ENCODE measurements at regions not wholly inside any gene's neighbourhood (a gene's known extent, or its start where the extent isn't known, plus 50 kb on each side); places are given as distances from the start of the nearest gene placed in this dataset.
"Not testable (repeated sequence)": the region's sequence is repeated elsewhere in the genome, so short reads cannot be mapped to it uniquely, and the experiment has no call there.

DNA sequence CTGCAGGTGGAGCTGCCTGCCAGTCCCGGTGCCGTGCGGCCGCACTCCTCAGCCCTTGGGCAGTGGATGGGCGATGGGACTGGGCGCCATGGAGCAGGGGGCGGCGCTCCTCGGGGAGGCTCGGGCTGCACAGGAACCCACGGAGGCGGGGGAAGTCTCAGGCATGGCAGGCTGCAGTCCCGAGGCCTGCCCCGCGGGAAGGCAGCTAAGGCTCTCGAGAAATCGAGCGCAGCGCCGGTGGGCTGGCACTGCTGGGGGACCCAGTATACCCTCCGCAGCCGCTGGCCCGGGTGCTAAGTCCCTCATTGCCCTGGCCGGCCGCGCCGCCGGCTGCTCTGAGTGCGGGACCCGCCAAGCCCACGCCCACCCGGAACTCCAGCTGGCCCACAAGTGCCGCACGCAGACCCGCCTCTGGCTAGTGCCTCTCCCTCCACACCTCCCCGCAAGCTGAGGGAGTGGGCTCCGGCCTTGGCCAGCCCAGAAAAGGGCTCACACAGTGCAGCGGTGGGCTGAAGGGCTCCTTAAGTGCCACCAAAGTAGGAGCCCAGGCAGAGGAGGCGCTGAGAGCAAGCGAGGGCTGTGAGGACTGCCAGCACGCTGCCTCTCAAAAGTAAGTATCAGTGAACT, 875.8 kb downstream of the LRFN5 start:
- not testable (repeated sequence) for DNase-seq (ENCODE audit: low spot score)

DNA sequence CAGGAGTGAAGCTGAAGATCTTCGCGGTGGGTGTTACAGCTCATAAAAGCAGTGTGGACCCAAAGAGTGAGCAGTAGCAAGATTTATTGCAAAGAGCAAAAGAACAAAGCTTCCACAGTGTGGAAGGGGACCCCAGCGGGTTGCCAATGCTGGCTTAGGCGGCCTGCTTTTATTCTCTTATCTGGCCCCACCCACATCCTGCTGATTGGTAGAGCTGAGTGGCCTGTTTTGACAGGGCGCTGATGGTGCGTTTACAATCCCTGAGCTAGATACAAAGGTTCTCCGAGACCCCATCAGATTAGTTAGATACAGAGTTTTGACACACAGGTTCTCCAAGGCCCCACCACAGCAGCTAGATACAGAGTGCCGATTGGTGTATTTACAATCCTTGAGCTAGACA, 875.0 kb downstream of the LRFN5 start:
- not testable (repeated sequence) for DNase-seq (ENCODE audit: low spot score)

DNA sequence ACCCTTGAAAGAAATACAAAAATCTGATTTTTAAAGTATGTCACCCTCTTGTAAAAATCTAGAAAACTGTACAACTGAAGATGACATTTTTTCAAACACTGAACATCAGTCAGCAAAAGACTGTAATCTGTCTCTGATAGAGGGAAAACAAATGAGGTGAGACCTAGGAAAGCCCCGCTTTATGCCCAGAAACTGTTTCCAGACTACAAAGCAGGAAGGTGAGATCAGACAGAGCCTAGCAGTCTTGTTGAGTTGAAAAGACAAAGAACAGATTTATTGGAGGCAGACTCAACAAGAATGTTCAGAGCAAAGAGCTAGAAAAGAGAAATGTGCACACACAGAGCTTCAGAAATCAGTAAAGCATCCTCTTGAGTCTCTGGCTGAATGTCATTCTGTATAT, 873.6 kb downstream of the LRFN5 start:
- DNase-seq (ENCODE audit: low spot score), result no peak

DNA sequence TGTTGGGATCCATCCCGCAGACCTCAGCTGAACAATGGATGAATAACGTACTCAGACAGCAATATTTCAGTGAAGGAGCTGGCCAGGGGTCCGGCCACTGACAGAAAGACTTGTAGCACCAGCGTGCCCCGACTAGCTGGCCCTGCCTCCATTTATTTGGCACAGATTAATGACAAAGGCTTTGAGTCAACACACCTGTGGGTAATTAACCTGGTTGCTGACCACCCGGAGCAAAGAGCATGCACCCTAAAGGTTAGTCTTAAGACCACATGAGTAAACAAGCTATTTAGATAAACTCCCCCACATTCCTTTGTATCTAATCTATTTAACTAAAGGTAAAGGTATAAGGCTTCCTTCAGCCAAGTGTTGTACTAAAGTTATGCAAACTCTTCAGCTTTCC, 868.6 kb downstream of the LRFN5 start:
- DNase-seq (ENCODE audit: low spot score), result no peak

DNA sequence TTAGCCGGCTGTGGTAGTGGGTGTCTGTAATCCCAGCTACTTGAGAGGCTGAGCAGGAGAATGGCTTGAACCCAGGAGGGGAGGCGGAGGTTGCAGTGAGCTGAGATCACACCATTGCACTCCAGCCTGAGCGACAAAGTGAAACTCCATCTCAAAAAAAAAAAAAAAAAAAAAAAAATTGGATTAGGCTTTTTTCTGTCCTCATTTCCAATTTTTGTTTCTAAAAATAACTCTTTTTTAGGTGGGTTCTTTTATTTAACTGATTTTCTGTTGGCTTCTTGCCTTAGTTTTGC, 863.7 kb downstream of the LRFN5 start:
- DNase-seq (ENCODE audit: low spot score), result no peak

DNA sequence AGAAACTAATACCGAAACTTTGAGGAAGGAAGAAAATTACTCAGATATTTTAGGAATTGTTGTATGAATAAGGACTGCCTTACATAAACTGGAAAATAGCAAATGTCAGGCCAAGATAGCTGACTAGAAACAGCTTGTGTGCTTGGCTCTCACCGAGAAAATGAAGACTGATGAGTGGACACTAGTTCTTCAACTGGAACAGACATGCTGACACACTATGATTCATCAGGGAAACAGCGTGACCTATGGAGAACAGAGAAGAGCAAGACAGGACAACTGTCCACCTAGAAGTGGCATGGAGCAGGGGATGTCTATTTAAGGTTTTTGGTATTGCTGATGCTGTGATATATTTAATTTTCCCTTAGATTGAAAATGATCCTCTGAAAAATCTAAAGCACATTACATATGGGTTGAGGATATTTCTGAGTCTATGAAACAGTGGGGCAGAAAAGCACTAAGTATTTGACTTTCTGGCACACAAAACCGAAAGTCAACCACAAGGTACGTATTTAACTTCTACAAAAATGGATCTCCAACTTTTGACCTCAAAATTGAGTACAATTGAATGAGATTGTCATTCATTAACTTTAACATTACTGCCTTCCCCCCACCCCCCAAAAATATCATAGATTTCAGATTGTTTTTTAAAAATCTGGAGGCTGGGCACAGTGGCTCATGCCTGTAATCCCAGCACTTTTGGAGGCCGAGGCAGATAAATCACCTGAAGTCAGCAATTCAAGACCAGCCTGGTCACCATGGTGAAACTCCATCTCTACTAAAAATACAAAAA, 863.2 kb downstream of the LRFN5 start:
- DNase-seq (ENCODE audit: low spot score), result no peak

DNA sequence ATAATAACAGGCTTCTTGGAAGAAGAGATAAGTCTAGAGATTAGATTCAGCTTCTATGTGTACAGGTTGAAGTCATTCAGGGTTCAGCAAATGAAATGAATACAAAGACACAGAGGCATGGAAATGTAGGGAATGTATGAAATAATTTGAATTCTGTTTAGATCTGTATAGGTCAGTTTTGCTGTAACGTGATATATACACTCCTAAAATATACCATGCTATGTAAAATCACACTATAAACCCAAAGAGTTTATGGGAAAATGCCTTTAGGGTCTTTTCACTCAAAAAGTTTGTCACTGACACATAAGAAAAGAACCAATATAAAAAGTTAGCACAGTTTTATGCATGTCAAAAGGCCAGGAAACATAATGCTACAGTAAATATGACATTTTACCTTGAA, 854.0 kb downstream of the LRFN5 start:
- DNase-seq (ENCODE audit: low spot score), result no peak

DNA sequence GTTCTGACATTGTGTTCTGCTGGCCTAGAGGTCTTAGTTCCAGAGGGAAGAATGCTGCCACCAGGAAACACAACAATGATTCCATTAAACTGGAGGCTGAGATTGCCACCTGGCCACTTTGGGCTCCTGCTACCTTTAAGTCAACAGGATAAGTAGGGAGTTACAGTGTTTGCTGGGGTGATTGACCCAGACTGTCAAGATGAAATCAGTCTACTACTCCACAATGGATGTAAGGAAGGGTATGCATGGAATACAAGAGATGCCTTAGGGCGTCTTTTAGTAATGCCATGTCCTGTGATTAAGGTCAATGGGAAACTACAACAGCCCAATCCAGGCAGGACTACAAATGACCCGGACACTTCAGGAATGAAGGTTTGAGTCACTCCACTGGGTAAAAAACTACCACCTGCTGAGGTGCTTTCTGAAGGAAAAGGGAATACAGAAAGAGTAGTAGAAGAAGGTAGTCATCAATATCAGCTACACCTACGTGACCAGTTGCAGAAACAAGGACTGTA, 852.6 kb downstream of the LRFN5 start:
- DNase-seq (ENCODE audit: low spot score), result no peak

DNA sequence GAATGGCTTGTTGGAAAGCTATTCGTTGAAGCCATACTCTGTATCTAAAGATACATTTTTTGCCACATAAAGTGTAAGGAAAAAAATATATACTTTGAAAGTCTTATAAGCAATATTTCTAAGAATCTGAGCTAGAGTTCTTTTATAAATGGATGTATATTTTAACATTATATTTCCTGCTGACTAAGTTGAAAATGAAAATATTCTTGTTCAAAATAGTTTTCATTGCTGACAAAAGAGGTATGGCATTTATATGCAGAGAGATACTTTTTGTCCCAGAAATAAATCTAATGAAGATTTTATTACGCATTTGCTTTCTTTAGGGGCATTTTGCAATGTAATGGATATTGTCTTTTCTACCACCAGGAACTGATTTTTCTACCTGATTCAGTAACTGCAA, 834.9 kb downstream of the LRFN5 start:
- DNase-seq (ENCODE audit: low spot score), result no peak

DNA sequence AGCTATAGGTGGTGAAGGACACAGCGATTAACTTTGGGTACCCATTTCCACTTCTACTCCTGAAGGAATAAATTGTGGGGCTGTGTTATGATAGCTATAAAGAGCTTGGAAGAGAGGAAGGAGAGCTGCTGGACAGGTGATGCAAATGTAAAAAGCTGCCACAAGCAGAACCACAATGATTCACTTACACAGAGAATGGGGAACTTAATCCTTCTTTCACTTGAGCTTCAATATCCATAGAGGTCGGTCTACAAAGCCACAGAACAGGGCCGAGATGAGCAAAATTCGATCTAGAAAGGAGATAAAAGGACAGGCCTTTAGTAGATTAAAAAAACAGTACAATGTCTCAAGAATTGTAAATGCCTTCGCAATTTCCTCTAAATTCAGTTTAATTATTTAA, 831.1 kb downstream of the LRFN5 start:
- no peak for DNase-seq (ENCODE audit: low spot score)

DNA sequence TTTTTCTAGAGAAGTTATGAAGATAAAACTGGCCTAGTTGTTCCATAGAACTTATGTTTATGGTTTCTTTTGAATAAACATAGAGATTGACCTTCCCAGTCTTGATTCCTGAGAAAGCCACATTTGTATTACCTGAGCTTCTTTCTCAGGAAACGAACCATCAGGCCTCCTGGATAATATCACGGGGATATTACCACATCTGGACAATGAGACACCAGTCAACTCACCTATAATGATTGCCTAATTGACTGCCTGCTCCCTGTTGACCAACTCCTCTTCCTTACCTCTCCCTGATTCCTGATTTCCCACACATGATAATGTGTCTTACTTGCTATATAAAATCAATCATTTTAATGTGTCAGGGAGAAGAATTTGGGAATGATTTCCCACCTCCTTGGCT, 822.7 kb downstream of the LRFN5 start:
- DNase-seq (ENCODE audit: low spot score), result no peak

DNA sequence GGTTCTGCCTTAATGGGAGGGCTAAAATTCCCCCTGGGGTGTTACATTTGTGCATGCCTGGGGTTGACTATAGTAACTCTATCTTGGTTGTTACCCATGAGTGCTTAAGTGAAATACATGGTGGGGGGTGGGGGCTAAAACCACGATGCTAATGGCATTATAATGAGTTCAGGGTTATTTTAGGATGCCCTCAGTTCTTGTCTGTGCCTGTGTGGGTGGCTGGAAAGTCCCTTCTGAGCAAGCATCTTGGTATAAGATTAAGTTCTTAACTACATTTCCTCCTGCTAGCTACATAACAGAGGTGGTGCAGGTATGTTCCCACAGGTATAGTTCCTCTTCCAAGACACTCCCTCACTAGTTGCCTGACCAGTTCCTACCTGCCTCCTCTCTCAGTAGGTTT, 822.3 kb downstream of the LRFN5 start:
- no peak for DNase-seq (ENCODE audit: low spot score)

DNA sequence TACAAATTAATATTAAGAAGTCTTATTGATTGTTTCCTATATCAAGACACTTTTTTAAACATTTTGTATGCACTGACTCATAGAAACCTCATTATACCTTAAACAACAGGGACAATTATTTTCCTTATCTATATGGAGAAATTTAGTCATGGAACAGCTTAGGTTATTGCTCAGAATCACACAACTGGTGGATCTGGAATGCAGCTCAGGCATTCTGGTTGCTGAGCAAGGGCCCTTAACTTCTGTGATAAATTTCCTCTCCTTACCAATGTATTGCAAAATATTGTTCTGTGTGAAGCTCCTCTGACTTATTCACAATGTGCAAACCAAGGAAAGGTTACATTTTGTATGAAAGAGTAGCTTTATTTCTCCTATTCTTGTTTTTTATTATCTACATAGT, 817.8 kb downstream of the LRFN5 start:
- no peak for DNase-seq (ENCODE audit: low spot score)

DNA sequence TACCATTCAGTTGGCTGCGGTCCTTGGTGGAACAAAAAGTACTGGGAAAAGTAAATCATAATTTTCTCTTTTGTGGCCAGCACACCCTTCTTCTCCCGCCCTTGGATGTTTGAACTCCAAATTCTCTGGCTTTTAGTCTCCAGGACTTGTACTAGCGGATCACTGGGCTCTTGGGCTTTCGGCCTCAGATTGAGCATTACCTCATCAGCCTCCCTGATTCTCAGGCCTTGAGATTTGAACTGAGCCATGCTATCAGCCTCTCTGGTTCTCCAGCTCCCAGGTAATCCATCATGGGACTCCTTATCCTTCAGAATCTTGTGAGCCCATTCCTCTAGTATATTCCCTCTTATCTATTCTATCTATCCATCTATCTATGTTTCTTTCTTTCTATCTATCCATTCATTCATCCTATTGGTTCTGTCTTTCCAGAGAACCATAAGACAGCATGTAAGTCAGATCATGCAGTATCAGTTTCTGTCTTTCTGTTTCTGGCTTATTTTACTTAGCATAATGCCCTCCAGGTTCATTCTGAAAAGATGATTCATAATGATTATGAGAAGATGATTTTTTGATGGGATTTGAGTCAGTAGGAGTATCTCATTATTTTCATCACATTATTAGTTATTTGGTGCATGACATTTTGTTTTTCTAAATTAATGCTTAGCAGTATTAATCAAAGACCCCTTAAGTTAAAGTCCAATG, 814.9 kb downstream of the LRFN5 start:
- DNase-seq (ENCODE audit: low spot score), result no peak

DNA sequence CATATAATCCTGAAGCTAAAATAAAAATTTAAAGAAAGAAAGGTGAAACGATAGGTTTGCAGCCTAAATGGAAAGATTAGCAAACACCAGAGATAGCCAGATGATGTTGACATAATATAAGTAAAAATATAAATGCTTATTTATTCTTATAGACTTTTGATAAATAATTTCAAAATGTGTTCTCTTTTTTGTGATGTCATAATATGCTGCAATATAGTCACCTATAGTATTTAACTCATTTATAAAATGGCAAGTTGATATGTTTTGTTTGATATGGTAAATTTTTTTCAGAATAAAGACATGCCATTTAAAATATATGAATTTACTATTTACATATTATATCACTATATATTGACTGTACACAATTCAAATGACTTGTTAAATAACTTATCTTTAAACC, 813.4 kb downstream of the LRFN5 start:
- no peak for DNase-seq (ENCODE audit: low spot score)

DNA sequence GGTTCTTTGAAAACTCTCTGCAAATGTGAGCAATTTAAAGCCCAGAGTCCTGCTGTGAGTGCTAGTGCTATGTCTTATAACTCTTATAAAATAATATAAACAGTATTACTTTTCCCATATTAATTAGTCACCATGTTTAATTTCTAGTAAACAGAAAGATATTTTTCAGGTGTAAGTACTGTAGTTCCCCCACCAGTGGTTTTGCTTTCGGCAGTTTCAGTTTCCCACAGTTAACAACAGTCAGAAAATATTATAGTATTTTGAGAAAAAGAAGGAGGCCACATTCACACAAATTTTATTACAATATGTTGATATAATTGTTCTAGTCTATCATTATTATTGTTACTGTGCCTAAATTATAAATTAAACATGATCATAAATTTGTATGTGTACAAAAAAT, 800.5 kb downstream of the LRFN5 start:
- no peak for DNase-seq (ENCODE audit: low spot score)

DNA sequence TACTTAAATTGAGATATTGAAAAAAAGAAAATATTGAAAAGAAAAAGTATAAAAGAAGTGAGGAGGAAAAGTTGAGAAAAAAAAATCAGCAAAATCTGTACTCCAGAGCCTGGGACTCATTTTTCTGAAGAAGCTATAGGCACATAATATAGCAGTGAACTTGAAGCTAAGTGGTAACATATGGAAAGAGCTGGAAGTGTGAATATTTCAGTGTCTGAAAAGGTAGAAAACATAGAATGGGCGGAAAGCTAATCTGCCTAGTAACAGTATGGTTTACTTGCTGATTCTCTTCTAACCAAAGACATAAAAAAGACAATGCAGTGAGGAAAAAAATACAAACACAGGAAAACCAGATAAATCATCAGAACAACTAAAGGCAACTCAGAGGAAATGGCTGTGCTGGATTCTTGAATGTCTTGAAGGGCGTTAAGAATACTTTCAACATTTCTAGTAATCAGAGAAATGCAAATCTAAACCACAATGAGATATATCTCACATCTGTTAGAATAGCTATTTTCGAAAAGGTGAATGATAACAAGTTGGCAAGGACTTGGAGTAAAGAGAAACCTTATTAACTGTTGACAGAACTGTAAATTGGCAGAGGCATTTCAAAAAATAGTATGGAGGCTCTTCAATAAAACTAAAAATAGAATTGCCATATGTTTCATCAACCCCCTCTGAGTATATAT, 784.6 kb downstream of the LRFN5 start:
- DNase-seq (ENCODE audit: low spot score), result no peak

DNA sequence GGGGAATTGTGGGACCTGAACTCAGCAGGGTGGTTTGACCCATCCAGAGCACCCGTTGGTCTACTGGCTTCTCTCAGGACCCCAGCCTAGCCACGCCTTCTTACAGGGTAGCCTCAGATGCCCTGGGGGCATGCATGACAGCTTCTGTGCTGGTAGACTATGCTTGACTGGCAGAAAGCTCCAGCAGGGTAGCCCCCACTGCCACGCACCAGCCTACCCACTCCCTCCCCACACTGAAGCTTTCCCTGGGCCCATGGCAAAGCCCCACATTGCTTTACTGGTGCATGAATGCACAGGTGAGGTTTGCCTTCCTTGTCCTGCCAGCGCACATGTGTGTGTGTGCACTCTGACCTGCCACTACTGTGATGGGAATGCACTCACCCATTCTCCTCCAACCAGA, 772.2 kb downstream of the LRFN5 start:
- no peak for DNase-seq (ENCODE audit: low spot score)

DNA sequence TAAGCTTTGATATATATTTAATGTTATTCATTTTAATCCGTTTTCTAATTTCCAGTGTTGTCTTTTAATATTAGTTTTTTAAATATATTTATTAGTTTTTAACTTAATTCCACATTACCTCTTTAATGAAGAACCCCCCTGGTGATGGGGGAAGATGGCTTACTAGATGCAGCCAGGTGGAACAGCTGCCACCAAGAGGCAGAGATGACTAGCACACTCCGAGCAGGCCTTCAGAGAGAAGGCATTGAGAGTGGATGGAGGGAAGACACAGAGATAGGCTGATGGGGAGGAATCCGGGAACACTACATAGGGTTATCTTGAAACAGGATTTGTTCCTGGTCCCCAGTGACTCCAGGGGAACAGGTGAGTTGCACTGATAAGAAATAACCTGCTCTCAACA, 771.6 kb downstream of the LRFN5 start:
- DNase-seq (ENCODE audit: low spot score), result no peak

DNA sequence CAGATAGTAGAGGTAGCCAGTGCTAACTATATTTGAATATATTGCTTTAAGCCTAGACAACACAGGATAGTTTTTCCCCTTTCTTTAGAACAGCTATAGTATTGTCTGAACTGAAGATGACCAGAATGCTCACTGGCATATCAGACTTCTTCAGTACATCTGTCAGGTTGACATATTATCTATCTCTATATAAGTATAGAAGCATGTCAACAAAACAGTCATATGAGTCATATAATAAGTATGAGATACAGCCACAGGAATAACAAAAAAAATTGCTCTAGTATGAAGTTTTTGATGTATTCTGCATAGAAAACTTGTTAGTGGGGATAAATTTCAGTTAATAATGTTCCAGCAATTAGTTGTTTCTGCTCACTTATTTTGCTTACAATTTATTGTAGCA, 767.7 kb downstream of the LRFN5 start:
- DNase-seq (ENCODE audit: low spot score), result no peak

DNA sequence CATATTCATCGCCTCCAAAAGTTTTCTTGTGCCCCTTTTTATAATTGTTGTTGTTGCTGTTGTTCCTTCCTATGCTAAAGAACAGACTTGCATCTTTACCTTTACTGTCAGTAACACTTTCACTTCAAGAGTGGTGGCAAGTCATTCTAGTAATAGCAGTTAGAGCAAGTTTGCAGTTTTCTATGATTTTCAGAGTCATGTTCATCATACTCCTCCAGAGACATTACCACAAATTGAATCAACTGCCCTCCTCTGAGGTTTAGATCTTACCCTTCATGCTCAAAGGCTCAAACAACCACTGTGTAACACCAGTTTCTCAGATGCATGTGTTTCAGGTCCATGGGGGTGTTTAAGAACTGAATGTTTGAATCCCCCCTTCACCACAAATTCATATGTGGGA, 763.4 kb downstream of the LRFN5 start:
- DNase-seq (ENCODE audit: low spot score), result no peak

DNA sequence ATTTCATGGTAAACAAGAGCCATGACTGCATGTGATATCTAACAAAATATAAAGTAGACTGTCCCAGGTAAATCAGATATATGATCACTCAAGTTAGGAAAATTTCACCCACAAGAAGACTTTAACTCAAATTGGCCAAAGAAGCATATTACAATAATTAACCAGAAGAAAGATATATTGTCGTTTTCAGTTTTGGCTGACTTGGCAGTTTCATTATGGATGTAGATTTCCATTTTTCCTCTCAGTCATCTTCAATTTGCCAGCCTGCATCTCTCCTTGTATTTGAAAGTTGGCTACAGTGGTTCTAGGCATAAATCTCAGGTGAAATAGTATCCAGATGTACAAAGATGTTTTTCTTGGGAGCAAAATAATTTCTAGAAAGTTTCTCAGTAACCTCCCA, 761.6 kb downstream of the LRFN5 start:
- DNase-seq (ENCODE audit: low spot score), result no peak

DNA sequence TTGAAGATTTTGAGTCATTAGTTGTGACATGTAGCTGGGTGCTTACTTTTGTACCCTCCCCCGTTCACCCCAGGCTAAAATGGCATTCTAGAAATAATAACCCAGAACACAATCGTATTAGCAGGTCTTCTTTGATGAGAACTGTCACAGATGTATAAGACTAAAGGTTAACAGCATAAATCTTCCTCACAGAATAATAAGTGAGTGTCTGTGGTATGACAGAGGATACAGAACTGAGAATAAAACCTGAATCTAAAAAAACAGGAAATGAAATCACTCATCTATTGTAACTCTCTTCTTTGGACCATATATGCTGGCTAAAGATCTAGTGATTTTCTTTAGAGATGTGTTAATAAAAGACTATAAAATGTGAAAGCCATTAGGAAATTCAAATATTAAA, 746.6 kb downstream of the LRFN5 start:
- no peak for DNase-seq (ENCODE audit: low spot score)

All from GM03348 (cell line).